GM21381 (cell line): ENCODE measurements at regions not wholly inside any gene's neighbourhood (a gene's known extent, or its start where the extent isn't known, plus 50 kb on each side); places are given as distances from the start of the nearest gene placed in this dataset.

ENCODE experiments used
- ATAC-seq: cut with Tn5 transposase; IDR thresholded peaks from one replicate; pipeline ENCODE4 v1.9.1; 2021; ENCODE audit warnings: mild to moderate bottlenecking, moderate library complexity; ENCODE audit not compliant: unreplicated experiment

GRCh38 chr22:47289336-47289985 lies 527.0 kb downstream of the TBC1D22A start:
- no peak for ATAC-seq

DNA sequence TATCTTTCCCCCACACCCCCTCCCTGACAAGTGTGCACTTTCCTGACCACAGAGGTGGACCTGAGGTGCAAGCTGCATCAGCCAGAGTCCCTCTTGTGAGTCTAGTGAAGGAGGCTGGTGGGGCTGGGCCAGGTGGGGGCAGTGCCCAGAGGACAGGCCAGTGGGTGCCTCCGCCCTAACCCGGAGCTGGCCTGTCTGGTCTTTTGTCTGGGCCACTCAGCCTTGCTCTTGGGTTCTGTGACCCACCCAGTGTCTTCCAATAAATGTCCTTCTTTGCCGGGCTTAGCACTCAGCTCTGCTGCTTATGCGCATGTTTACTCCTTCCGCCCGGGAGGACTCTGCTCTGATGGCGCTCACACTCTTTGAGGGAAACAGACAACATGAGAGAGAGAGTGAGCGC lies 526.2 kb downstream of the TBC1D22A start:
- ATAC-seq: no peak

- no peak for ATAC-seq
Measured at GRCh38 chr22:47287516-47287915, 525.1 kb downstream of the TBC1D22A start.

DNA sequence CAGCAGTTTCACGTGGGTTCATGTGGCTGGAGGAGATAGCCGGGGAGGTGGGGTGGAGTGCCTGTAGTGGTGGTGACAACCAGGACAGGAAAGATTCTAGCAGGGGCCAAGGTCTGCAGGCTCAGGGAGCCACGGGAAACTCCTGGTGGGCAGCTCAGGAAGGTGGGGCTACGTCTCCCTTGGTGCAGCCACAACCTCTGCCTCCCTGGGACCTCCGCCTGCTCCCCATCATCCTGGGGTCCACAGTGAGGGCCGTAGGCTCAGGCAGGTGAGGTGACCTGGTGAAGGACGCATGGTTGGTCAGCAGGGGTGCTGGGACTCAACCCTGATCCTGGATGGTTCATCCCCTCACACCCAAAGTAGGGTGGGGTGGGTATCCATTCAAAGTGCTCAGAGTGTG lies 524.1 kb downstream of the TBC1D22A start:
- no peak for ATAC-seq

GRCh38 chr22:47285981-47286380 lies 523.5 kb downstream of the TBC1D22A start:
- no peak for ATAC-seq

DNA sequence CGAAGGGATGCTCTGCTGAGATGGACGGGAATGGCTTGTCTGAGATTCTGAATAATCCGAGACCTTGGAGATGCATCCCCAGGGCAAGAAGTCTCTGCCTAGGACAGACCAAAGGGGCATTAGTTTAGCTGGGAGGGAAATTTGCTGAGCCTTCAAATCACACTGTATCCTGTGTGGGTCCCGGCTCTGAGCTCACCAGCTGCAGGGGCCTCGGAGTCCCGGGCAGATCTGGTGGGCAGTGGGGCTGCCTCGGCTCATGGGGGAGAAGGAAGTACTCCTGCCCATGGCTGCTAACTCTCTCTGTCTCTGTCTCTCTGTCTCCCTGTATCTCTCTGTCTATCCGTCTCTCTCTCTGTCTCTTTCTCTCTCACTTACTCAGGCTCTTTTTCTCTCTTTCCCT lies 522.4 kb downstream of the TBC1D22A start:
- ATAC-seq: no peak

DNA sequence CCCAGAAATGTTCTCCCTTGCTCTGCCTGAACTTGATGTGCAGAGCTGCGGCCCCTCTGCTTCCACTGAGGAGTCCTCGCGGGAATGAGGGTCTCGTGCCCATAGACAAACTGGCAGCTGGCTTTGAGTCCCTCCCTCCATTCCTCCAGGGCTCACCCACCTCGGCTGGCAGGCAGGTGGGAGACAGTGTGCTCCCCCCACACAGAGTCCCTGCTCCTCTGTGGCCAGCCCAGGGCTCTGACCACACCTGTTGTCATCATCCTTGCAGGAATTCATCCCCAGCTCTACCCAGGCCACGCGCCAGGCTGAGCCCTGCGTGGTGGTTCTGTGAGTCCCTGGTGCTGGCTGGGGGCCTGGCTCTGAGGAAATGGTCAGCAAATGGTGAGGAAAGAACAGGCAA lies 521.9 kb downstream of the TBC1D22A start:
- ATAC-seq: no peak

- ATAC-seq: no peak
Measured at GRCh38 chr22:47283616-47284270, 521.3 kb downstream of the TBC1D22A start.

GRCh38 chr22:47282851-47283250 lies 520.4 kb downstream of the TBC1D22A start:
- no peak for ATAC-seq

GRCh38 chr22:47282366-47282765 lies 519.9 kb downstream of the TBC1D22A start:
- ATAC-seq: no peak

GRCh38 chr22:47281126-47282106 lies 519.0 kb downstream of the TBC1D22A start:
- no peak for ATAC-seq

- ATAC-seq: no peak
Measured at GRCh38 chr22:47280301-47280700, 517.9 kb downstream of the TBC1D22A start.

- no peak for ATAC-seq
Measured at GRCh38 chr22:47279746-47280145, 517.3 kb downstream of the TBC1D22A start.

- no peak for ATAC-seq
Measured at GRCh38 chr22:47279337-47279736, 516.9 kb downstream of the TBC1D22A start.

DNA sequence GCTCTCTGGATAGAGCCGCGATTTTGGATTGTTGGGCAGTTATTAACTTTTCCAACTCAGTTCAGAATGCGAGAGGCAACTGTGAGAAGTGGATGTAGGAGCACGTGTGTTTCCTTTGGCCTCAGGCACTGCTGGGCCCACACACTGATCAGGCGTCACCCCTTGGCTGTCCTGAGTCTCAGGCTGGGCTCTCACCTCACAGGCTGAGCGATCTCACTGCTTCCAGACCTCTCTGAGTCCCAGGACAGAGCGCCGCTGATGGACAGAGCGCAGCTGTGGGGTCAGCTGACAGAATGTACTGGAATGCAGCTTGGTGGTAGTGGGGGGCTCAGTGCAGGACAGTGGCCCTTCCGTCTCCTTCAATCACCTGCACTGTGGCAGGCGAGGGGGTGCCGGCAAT lies 516.2 kb downstream of the TBC1D22A start:
- ATAC-seq: no peak

- ATAC-seq: no peak
Measured at GRCh38 chr22:47277531-47277930, 515.1 kb downstream of the TBC1D22A start.

DNA sequence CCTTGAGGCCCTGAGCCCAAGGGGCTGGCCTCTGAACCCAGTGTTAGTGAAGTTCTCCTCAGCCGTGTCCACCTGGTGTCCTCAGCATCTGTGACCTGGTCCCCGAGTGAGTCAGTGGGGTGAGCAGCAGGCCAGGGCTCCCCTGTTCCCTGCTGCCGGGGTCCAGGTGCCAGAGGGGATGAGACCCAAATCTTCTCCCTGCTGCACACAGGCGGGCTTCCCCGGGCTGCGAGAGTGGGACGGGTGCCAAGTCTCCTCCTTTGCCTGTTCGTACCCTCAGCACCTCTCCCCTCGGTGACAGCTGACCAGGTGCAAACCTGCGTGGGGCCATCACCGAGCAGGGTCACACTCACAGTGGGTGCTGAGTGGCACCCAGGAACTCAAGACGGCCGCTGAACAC lies 514.5 kb downstream of the TBC1D22A start:
- no peak for ATAC-seq

DNA sequence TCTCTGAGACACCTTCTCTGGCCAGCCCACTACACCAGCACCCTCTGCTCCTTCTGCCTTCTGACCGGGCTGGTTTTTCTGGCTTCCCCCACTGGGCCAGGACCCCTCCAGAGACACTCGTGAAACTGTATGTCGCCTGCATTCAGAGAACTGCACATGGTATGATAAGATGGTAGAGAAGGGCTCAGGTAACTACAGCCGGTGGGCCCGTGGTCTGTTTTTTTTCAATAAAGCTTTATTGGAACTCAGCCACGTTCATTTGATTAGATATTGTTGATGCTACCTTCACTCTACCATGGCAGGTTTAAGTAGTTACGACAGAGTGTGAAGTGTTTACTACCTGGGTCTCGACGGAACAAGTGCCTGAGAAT lies 514.0 kb downstream of the TBC1D22A start:
- ATAC-seq: no peak

DNA sequence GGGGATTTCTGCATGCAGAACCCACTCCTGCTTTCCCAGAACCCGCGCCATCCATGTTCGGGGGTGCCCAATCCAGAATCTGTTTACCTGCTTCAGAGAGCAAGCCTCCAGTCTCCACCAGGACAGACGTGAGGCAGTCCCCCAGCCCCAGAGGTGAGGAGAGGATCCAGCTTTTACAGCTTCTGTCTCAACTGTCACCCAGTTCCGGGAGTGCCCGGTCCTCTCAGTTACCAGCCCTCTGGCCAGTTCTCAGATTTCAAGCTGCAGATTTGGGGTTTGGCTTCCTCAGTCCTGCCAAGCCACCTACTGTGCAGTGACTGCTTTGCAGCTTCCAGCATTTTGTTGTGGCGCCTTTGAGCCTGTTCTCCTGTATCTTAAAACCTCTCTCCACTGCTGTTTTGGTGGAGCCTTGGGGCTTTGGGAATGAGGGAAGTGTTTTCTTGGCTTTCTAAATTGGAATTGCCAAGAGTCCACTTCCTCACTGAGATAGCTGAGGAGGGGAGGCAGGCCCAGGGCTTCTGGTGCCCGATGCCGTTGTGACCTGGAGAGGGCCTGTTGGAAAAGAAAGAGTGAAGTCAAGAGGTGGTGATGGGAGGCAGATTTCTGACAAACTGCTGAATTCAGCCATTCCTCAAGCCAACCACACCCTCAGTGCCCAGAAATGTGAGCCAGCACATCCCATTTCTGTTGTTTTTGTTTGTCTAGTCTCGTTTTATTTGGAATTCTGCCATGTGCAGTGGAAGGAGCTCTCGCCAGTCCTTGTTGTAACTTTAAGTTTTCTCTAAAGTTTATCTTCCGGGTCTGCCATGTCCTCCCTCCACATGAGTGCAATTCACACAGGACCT lies 513.4 kb downstream of the TBC1D22A start:
- ATAC-seq: no peak

DNA sequence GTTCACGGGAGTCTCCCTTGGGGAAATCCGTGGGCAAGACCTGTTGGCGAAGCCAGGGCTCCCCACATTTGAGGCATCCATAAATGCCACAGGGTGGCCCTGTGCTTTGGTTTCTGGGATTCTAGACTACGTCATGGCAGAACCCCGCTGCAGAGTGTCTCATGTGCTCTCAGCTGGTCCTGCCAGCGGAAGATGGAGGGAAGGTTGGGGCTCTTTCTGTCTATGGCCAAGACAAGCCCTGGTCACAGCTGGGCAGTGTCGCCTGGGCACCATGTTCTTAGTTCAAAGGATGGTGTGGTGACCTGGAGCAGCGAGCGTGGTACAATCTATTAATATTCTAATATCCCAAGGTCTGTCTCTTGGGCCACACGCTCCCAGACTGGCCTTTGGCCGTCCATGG lies 511.7 kb downstream of the TBC1D22A start:
- ATAC-seq: no peak
